Suprapubic skin (tissue), 4 donors: ENCODE measurements at regions not wholly inside any gene's neighbourhood (a gene's known extent, or its start where the extent isn't known, plus 50 kb on each side); places are given as distances from the start of the nearest gene placed in this dataset.

Source experiments
- DNase-seq, 2 donors: peaks; one replicate each; pipeline ENCODE4 v3.0.0-alpha.2; 2019; ENCODE audit warnings: low spot score in 2 of 2
- H3K27ac ChIP-seq: fragments of 200-600 bp; sonication (generic); one replicate; pipeline ENCODE4 v1.5.1; 2019
- H3K27me3 ChIP-seq: fragments of 200-600 bp; sonication (generic); one replicate; pipeline ENCODE4 v1.5.1; 2019
- H3K36me3 ChIP-seq: fragments of 200-600 bp; sonication (generic); one replicate; pipeline ENCODE4 v1.5.1; 2019
- H3K4me1 ChIP-seq: fragments of 200-600 bp; sonication (generic); one replicate; pipeline ENCODE4 v1.5.1; 2019
- H3K4me3 ChIP-seq: fragments of 200-600 bp; sonication (generic); one replicate; pipeline ENCODE4 v1.5.1; 2019; ENCODE audit warnings: mild to moderate bottlenecking
- H3K9me3 ChIP-seq: fragments of 200-600 bp; sonication (generic); one replicate; pipeline ENCODE4 v1.5.1; 2019
- CTCF ChIP-seq, 2 donors: fragments of 200-600 bp in 1 of 2; fragments of 450-650 bp in 1 of 2; sonication (generic) in 1 of 2; IDR thresholded peaks; one replicate each; pipeline ENCODE4 v1.5.1; 2016 to 2019; ENCODE audit warnings: antibody characterized with exemption in 2 of 2, mild to moderate bottlenecking in 1 of 2, moderate library complexity in 1 of 2
- EP300 ChIP-seq: sonication (generic); formaldehyde crosslinking; IDR thresholded peaks from one replicate; pipeline ENCODE4 v1.6.1; 2017; ENCODE audit warnings: antibody characterized with exemption
- POLR2A ChIP-seq, 2 donors: fragments of 450-650 bp; IDR thresholded peaks; one replicate each; pipeline ENCODE4 v1.6.1; 2017; ENCODE audit warnings: antibody characterized with exemption in 2 of 2, mild to moderate bottlenecking in 2 of 2, moderate library complexity in 2 of 2
- POLR2AphosphoS5 ChIP-seq, 3 donors: sonication (generic); formaldehyde crosslinking; IDR thresholded peaks; one replicate each; pipeline ENCODE4 v1.6.1; 2017; ENCODE audit warnings: antibody characterized with exemption in 3 of 3
- WGBS: methylation state at CpG from one replicate; pipeline ENCODE4 v1.1.5; 2018; 5-methylcytosine and 5-hydroxymethylcytosine counted together

- H3K4me3 ChIP-seq, result no peak overlapping the region
- TF ChIP-seq POLR2A (IDR thresholded peaks at IDR 0.05) (no peak), EP300 (no peak), POLR2AphosphoS5 (IDR thresholded peaks at IDR 0.05) (no peak)
- DNase-seq, result no peak
- H3K9me3 ChIP-seq, result no peaks in the 10 kb centered on the region
- no peaks in the 10 kb centered on the region for H3K4me1 ChIP-seq
- H3K27ac ChIP-seq, result no peak overlapping the region
- H3K36me3 ChIP-seq, result no peaks in the 10 kb centered on the region
- H3K27me3 ChIP-seq, result no peaks in the 10 kb centered on the region
- WGBS, result 90% methylated on average over 2 of the region's 2 CpGs
Observed at GRCh38 chr1:218705391-218705790, 360.3 kb downstream of the TGFB2 start.

GRCh38 chr1:218705911-218706893 is 361.1 kb downstream of the TGFB2 start:
- TF ChIP-seq POLR2A (IDR thresholded peaks at IDR 0.05) (no peak), CTCF (IDR thresholded peaks at IDR 0.05) (no peak), EP300 (no peak)
- Histone ChIP-seq H3K36me3 (no peaks in the 10 kb centered on the region), H3K4me3 (no peak overlapping the region), H3K27ac (no peak overlapping the region), H3K27me3 (no peaks in the 10 kb centered on the region), H3K4me1 (no peaks in the 10 kb centered on the region), H3K9me3 (no peaks in the 10 kb centered on the region)
- DNase-seq, result no peak
- 61% methylated on average over 7 of the region's 7 CpGs for WGBS

GRCh38 chr1:218711001-218711400 is 365.9 kb downstream of the TGFB2 start:
- 92% methylated on average over 1 of the region's 1 CpG for WGBS
- no peaks in the 10 kb centered on the region for H3K27me3 ChIP-seq
- TF ChIP-seq EP300 (no peak), CTCF (IDR thresholded peaks at IDR 0.05) (no peak), POLR2A (IDR thresholded peaks at IDR 0.05) (no peak), POLR2AphosphoS5 (IDR thresholded peaks at IDR 0.05) (no peak)
- DNase-seq, result no peak
- H3K36me3 ChIP-seq, result no peaks in the 10 kb centered on the region
- no peak overlapping the region for H3K27ac ChIP-seq
- H3K4me3 ChIP-seq, result no peak overlapping the region
- no peaks in the 10 kb centered on the region for H3K9me3 ChIP-seq
- H3K4me1 ChIP-seq, result no peaks in the 10 kb centered on the region

GRCh38 chr1:218711884-218712674 is 366.9 kb downstream of the TGFB2 start:
- H3K4me1 ChIP-seq, result no peaks in the 10 kb centered on the region
- H3K27me3 ChIP-seq, result no peaks in the 10 kb centered on the region
- H3K9me3 ChIP-seq, result no peaks in the 10 kb centered on the region
- DNase-seq, result peak in 1 of 2 donors; percentile 75
- H3K27ac ChIP-seq, result no peak overlapping the region
- no peak overlapping the region for H3K4me3 ChIP-seq
- TF ChIP-seq POLR2A (IDR thresholded peaks at IDR 0.05), result no peak
- TF ChIP-seq EP300, result no peak
- no peak for TF ChIP-seq CTCF (IDR thresholded peaks at IDR 0.05)
- no peak for TF ChIP-seq POLR2AphosphoS5 (IDR thresholded peaks at IDR 0.05)
- H3K36me3 ChIP-seq, result no peaks in the 10 kb centered on the region
- WGBS, result 36% methylated on average over 9 of the region's 9 CpGs

- DNase-seq, result no peak
- no peaks in the 10 kb centered on the region for H3K9me3 ChIP-seq
- no peaks in the 10 kb centered on the region for H3K36me3 ChIP-seq
- WGBS, result 70% methylated on average over 5 of the region's 5 CpGs
- no peaks in the 10 kb centered on the region for H3K27me3 ChIP-seq
- TF ChIP-seq EP300 (no peak), POLR2AphosphoS5 (IDR thresholded peaks at IDR 0.05) (no peak), CTCF (IDR thresholded peaks at IDR 0.05) (no peak), POLR2A (IDR thresholded peaks at IDR 0.05) (no peak)
- H3K4me3 ChIP-seq, result no peak overlapping the region
- no peaks in the 10 kb centered on the region for H3K4me1 ChIP-seq
- no peak overlapping the region for H3K27ac ChIP-seq
Observed at GRCh38 chr1:218712677-218713076, 367.5 kb downstream of the TGFB2 start.
